HG03196 (cell line): ENCODE measurements at regions not wholly inside any gene's neighbourhood (a gene's known extent, or its start where the extent isn't known, plus 50 kb on each side); places are given as distances from the start of the nearest gene placed in this dataset.
"Not testable (repeated sequence)": the region's sequence is repeated elsewhere in the genome, so short reads cannot be mapped to it uniquely, and the experiment has no call there.

ENCODE experiments used
- ATAC-seq: cut with Tn5 transposase; IDR thresholded peaks from one replicate; pipeline ENCODE4 v1.9.1; 2021; ENCODE audit not compliant: unreplicated experiment

DNA sequence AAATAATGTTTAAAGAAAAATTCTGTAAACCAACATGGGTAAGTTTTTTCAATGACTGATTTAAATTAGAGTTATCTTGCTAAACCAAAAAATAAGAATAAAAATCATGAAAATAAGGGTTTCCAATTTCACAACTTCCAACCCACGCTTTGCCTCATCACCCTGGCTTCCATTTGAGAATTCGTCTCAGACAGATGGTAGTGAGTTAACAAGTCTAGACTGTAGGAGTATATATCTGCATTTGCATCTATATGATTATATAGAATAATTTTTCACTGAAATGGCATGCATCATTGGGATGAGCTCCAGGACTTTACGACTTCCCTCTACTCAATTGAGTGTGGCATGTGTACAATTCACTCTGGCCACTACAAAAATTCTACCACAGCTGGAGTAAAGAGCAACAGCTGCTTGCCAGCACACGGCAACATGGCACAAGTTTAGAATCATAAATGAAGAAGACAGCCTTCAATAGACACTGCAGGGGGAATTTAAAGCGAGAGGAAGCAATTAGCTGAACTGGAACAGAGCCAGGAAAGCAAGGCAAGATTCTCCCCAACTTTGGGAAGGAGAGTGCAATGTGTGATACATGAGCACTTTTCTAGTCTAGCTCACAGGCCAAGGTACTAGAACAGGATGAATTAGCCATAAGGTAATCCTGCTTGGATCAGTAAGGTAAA lies 1673.5 kb upstream of the CELF4 start:
- no peak for ATAC-seq

GRCh38 chr18:39235118-39235719 lies 1669.6 kb upstream of the CELF4 start:
- ATAC-seq = no peak

- ATAC-seq = no peak
Measured at GRCh38 chr18:39232937-39233336, 1667.3 kb upstream of the CELF4 start.

GRCh38 chr18:39232490-39232889 lies 1666.9 kb upstream of the CELF4 start:
- no peak for ATAC-seq

DNA sequence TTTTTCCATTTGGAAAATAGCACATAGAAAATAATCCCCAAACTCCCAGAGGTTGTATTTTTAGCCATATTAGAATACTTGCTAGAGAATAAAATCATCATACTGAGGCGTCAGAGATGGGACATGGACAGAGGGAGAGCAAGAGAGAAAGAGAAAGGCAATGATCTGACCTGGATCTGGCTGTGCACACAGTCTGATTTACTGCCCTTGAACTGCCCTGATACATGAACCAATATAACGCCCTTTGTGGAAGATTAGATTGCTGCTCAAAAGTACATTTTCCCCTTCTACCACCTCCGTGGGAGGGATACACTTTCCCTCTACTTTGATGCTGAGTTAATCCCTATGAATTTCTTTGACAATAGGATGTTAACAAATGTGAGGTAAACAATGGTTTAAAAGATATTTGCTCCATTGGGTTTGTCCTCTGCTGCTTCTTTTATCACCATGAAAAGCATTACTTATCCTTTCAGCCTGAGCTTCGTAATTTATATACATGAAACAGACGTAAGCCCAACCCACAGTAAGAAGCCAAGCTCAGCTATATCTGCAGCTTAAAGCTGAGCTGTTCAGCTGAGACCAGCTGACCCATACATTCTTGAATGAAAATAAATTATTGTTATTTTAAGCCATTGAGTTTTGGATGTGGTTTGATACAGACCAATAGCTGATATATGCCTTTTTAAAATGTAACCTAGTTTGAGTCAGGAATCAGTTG lies 1664.6 kb upstream of the CELF4 start:
- ATAC-seq = no peak

DNA sequence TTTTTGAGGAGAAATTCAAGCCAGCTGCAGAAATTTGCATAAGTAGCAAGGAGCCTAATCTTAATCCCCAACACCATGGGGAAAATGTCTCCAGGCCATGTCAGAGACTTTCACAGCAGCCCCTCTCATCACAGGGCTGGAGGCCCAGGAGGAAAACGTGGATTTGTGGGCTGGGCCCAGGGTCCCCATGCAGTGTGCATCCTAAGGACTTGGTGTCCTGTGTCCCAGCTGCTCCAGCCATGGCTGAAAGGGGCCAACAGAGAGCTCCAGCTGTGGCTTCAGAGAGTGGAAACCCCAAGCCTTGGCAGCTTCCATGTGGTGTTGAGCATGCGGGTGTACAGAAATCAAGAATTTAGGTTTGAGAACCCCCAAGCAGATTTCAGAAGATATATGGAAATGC lies 1662.2 kb upstream of the CELF4 start:
- ATAC-seq = not testable (repeated sequence)

GRCh38 chr18:39225373-39225772 lies 1659.8 kb upstream of the CELF4 start:
- ATAC-seq = no peak

GRCh38 chr18:39223283-39223682 lies 1657.7 kb upstream of the CELF4 start:
- ATAC-seq = no peak

DNA sequence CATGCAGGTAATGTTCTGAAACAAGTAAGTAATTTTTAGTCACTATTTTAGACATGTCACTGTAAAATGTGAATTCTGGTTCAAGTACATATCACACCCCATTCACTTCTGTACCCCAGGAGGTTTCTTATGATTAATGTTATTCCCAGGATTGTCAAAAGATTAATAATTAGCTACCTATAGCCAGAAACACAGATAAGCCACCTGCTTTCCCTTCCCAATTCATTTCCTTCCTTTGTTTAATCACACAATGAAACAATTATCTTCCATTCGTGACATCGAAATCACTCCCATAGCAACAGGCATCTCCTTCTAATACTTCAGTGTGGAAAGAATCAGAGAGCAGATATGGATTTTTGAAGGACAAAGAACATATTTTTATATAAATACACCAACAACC lies 1650.3 kb upstream of the CELF4 start:
- no peak for ATAC-seq

- ATAC-seq = no peak
Measured at GRCh38 chr18:39211461-39211860, 1645.9 kb upstream of the CELF4 start.

DNA sequence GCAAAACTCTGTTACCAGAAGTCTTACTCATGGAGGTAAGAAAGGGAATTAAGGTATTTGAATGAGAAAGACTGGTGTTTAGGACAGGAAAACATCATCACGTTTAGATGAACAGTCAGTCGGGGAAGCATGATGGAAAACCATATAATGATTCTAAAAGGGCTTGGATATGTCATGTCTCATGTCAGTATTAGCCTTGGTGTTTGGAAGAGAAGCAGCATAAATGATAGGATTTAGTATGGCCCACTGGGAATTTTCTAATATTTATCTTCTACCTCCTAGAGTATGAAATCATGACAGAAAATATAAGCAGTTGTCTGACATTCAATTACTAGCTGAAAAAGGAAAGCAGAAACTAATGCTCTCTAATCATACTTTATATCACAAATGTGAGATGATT lies 1643.6 kb upstream of the CELF4 start:
- ATAC-seq = no peak

DNA sequence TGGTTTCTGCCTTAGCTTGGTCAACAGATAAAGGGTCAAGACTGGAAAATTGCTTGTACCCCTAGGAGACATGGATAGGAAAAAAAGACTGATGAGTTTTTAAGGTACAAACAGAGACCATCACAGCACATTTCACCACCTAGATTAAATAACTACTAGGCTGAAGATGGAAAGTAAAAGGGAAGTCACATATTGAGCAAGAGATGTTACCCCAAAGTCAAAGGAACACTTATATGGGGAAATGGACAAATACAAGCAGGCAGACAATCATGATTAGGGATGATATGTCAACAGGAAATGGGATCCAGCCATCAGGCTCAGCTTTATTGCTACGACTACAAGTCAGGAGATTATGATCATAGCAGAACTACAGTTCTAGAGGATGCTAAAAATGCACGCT lies 1643.1 kb upstream of the CELF4 start:
- ATAC-seq = no peak

DNA sequence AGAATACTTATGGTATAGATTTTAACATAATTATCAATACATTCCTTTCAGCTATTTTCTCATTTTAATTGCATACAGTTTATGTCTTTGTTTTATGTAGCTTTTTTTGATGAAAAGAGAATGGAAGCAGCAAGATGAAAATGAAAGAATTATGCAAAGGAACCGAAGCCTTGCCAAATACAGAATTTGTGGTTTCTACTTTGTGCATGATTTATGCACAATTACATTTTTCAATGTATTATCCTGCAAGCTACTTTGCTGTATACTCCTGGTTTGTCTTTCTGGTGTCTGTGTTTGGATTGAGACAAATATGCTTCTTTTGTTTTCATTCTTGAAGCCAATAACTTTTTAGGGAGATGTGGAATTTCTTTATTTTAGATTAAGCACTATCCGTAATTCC lies 1642.6 kb upstream of the CELF4 start:
- ATAC-seq = no peak

DNA sequence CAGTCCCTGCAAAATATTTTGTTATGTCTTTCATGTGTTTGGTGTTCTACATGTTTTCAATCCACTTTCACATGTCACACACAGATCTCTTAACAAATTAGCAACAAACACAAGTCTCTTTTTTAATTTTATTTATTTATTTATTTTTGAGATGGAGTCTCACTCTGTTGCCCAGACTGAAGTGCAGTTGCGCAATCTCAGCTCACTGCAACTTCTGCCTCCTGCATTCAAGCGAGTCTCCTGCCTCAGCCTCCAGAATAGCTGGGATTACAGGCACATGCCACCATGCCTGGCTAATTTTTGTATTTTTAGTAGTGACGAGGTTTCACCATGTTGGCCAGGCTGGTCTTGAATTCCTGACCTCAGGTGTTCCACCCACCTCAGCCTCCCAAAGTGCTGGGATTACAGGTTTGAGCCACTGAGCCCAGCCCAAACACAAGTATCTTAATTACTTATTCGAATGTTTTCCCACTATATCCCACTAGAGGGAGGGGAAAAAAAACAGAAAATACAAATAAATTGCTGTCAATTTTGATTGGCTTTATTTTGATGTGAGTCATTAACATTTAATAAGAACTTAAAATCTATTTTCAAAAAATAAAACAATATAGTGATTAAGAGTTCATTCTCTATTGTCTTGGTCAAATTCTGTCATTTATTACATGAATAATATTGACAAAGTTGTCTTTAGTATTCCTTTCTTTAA lies 1641.0 kb upstream of the CELF4 start:
- not testable (repeated sequence) for ATAC-seq

DNA sequence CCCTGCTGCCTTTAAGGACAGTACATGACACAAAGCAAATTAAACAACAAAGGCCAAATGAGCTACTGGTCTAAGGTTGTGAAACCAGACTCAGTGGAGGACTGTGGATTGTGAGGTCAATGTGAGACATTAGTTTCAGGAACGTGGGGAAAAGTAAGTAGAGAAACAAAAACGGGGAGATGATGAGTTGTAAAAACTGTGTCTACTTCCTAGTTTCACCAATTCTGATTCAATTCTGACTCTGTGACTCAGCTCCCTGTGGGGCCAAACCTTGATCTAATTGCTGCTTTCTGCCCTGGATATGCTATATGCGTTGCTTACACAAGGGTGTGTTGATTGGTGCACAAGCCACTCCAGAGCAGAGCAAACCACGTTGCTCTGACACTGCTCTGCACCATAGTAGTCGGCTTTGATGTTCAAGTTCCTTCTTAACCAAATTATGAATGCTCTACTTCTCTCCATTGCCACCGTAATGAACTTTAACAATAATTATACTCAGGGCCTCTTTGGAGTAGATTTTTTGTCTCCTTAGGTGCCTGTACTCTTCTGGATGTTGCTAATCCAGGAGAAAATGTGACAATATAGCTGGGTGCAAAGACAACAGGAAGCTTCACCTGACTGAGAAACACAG lies 1640.1 kb upstream of the CELF4 start:
- no peak for ATAC-seq

DNA sequence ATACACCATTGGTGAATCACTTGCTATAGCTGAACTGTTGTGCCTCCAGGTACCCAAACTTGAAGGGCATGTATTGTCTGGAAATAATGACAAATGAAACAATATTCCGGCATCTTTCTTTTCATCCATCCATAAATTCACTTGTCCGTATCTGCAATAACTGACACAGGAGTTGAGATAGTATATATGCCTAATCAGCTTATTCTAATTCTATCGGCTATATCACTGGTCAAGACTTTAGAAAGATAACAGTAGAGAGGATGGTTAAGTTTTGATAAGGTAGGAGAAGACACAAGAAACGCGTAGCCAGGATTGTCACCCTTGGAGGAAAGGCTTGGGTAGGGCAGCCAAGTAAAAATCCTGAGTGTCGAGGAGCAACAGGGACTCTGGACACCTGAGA lies 1634.6 kb upstream of the CELF4 start:
- no peak for ATAC-seq

- ATAC-seq = no peak
Measured at GRCh38 chr18:39199231-39199855, 1633.7 kb upstream of the CELF4 start.

DNA sequence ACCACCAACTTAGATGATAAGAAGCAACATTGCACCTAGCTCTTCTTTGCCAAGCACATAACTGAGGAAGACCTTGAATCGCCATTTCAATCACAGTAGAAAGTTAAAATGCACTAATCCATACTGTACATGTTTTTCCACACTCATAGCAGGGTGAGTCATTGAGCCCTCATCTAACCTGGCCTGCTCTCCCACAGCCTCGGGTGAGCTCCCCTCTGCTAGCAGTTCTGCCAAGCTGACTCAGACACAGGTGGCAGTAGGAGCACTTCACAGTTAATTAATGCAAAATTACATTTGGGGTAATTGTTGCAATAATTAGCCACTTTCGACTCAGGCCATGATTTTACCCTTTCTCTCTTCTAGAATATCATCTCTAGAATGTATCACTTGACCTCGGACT lies 1632.8 kb upstream of the CELF4 start:
- ATAC-seq = no peak

GRCh38 chr18:39191931-39192330 lies 1626.3 kb upstream of the CELF4 start:
- ATAC-seq = no peak

- no peak for ATAC-seq
Measured at GRCh38 chr18:39191058-39191457, 1625.5 kb upstream of the CELF4 start.

DNA sequence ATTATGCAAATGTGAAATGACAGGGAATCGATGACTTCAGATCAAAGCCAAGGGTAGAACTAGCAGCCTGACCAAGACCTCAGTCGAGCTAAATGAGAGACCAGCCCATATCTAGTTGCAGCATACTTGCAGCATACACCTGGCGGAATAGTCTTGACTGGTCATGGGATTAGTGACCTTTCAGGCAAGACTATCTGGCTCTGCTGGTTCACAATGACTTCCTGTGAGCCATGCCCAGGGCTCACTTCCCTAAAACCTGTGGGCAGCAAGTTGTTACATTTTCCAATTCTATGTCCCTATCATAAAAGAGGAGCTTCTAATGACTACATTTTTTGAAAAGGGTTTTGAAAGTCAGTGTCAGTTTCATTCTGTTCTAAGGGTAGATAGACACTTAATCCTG lies 1624.9 kb upstream of the CELF4 start:
- no peak for ATAC-seq
